NB4 (cell line): ENCODE measurements at regions not wholly inside any gene's neighbourhood (a gene's known extent, or its start where the extent isn't known, plus 50 kb on each side); places are given as distances from the start of the nearest gene placed in this dataset.
"Not testable (repeated sequence)": the region's sequence is repeated elsewhere in the genome, so short reads cannot be mapped to it uniquely, and the experiment has no call there.

Experiments
- DNase-seq: peaks from one replicate; pipeline ENCODE4 v3.0.0; 2010; ENCODE audit warnings: low read depth
- H3K4me3 ChIP-seq: one replicate; pipeline ENCODE4 v1.5.1; 2011; ENCODE audit warnings: mild to moderate bottlenecking, low read depth, low read length, moderate library complexity
- MYC ChIP-seq: IDR thresholded peaks from 2 replicates; pipeline ENCODE4 v1.6.1; 2011; ENCODE audit warnings: low read depth, low read length
- POLR2A ChIP-seq: IDR thresholded peaks from 2 replicates; pipeline ENCODE4 v1.6.1; 2011; ENCODE audit warnings: mild to moderate bottlenecking; ENCODE audit not compliant: insufficient read length; ENCODE audit errors: extremely low read depth
- TF ChIP-seq, protein P1 (sequence below): IDR thresholded peaks from 2 replicates; pipeline ENCODE4 v1.6.1; 2011; ENCODE audit warnings: low read depth, low read length
- TF ChIP-seq, protein P2 (sequence below): IDR thresholded peaks from one replicate; pipeline ENCODE4 v1.5.1; 2012; ENCODE audit warnings: low read depth, low read length

DNA sequence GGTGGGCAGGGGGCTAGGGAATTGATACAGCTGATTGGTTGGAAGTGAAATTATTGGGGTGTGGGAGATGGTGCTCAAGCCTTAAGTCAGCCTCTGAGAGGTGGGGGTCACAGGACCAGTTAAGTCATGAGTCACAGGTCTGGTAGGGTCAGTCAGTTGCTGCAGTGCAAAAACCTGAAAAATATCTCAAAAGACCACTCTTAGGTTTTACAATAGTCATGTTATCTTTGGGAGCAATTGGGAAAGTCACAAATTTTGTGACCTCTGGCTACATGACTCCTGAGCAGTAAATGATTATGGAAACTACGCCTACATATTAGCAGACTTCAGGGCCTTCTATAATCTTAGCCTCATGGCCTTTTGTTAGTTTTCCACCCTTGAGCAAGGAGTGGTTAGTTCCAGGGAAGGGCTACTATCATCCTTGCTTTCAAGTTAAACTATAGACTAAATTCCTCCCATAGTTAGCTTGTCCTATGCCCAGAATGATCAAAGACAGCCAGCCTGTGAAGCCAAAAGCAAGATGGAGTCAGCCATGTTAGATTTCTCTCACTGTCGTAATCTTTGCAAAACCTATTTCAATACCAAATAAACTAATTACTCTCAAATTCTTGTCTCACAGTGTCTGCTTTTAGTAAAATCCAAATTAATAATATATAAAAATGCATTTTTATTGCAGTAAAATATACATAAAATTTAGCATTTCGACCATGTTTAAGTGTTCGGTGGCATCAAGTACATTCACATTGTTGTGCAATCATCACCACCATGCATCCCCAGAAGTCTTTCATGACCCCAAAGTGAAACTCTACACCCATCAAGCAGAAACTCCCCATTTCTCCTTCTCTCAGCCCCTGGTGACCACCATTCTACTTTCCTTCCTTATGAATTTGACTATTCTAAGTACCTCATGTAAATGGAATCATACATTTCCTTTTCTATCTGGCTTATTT is 60.9 kb upstream of the CD2AP start:
- no peak for DNase-seq
- no peak overlapping the region for H3K4me3 ChIP-seq
- TF ChIP-seq, protein P1, sequence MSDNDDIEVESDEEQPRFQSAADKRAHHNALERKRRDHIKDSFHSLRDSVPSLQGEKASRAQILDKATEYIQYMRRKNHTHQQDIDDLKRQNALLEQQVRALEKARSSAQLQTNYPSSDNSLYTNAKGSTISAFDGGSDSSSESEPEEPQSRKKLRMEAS, result no peak
- TF ChIP-seq POLR2A (no peak), MYC (no peak)
- TF ChIP-seq, protein P2, sequence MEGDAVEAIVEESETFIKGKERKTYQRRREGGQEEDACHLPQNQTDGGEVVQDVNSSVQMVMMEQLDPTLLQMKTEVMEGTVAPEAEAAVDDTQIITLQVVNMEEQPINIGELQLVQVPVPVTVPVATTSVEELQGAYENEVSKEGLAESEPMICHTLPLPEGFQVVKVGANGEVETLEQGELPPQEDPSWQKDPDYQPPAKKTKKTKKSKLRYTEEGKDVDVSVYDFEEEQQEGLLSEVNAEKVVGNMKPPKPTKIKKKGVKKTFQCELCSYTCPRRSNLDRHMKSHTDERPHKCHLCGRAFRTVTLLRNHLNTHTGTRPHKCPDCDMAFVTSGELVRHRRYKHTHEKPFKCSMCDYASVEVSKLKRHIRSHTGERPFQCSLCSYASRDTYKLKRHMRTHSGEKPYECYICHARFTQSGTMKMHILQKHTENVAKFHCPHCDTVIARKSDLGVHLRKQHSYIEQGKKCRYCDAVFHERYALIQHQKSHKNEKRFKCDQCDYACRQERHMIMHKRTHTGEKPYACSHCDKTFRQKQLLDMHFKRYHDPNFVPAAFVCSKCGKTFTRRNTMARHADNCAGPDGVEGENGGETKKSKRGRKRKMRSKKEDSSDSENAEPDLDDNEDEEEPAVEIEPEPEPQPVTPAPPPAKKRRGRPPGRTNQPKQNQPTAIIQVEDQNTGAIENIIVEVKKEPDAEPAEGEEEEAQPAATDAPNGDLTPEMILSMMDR, result no peak

- no peak overlapping the region for H3K4me3 ChIP-seq
- no peak for DNase-seq
- TF ChIP-seq MYC (no peak), POLR2A (no peak)
- TF ChIP-seq, protein P2, result no peak
- TF ChIP-seq, protein P1, result no peak
These were observed 58.0 kb upstream of the CD2AP start for GRCh38 chr6:47419621-47420020.

- TF ChIP-seq POLR2A, result no peak
- TF ChIP-seq, protein P2, result no peak
- TF ChIP-seq, protein P1, result no peak
- no peak for TF ChIP-seq MYC
- DNase-seq, result no peak
- H3K4me3 ChIP-seq, result no peak overlapping the region
These were observed 56.9 kb upstream of the CD2AP start for GRCh38 chr6:47420394-47421371.

- H3K4me3 ChIP-seq, result no peak overlapping the region
- no peak for DNase-seq
- TF ChIP-seq, protein P2, result no peak
- TF ChIP-seq POLR2A (no peak), MYC (no peak)
- TF ChIP-seq, protein P1, result no peak
These were observed 54.5 kb upstream of the CD2AP start for GRCh38 chr6:47423079-47423478.

GRCh38 chr6:47424436-47424836 is 53.2 kb upstream of the CD2AP start:
- no peak for DNase-seq
- TF ChIP-seq, protein P2, result no peak
- no peak overlapping the region for H3K4me3 ChIP-seq

- not testable (repeated sequence) for DNase-seq, H3K4me3 ChIP-seq
These were observed 51.9 kb upstream of the CD2AP start for GRCh38 chr6:47425724-47426123.
